HCT116 (cell line): ENCODE measurements at regions not wholly inside any gene's neighbourhood (a gene's known extent, or its start where the extent isn't known, plus 50 kb on each side); places are given as distances from the start of the nearest gene placed in this dataset.

Experiments used
- ATAC-seq: fragments of 200-7000 bp; cut with Tn5 transposase; 2 replicates; pipeline ENCODE4 v1.9.1; 2020; ENCODE audit warnings: mild to moderate bottlenecking, moderate library complexity
- BruUV-seq: library from RNA; stranded (reverse); fragments of 400-500 nt; replicated peaks from 2 replicates; lab custom pipeline; 2021; lab: Mats Ljungman, UMichigan
- CTCF ChIA-PET: fragments of 300-600 bp; sonication (Branson Sonifier 250); formaldehyde crosslinking; loops from one replicate; lab custom pipeline; 2021; ENCODE audit warnings: antibody characterized with exemption; lab: Charles Lee
- POLR2A ChIA-PET: fragments of 300-600, 350-600 bp; sonication (Branson Sonifier 250); formaldehyde crosslinking; loops from one replicate; lab custom pipeline; 2021; ENCODE audit warnings: antibody characterized with exemption; lab: Charles Lee
- RAD21 ChIA-PET, 2 experiments: fragments of 300-600 bp; sonication (Branson Sonifier 250); formaldehyde crosslinking; loops; one replicate each; lab custom pipeline; 2023; ENCODE audit warnings: low total read pairs in 2 of 2; ENCODE audit not compliant: uncharacterized antibody in 2 of 2, unreplicated experiment in 2 of 2, low non-redundant PET in 1 of 2; lab: Charles Lee
- DNase-seq: peaks from one replicate; pipeline ENCODE4 v3.0.0-alpha.2; 2010; ENCODE audit warnings: low read depth, low spot score
- H2AFZ ChIP-seq: fragments of 200-600 bp; shearing (Covaris generic), sonication (generic); 2 replicates; pipeline ENCODE4 v1.6.1; 2017; ENCODE audit warnings: low read depth, mixed run types, mixed read lengths, antibody characterized with exemption, low read length; ENCODE audit not compliant: poor library complexity, severe bottlenecking
- H3K27ac ChIP-seq: 2 replicates; pipeline ENCODE4 v1.5.1; 2012; ENCODE audit warnings: low read depth, low read length
- H3K27me3 ChIP-seq: fragments of 200-600 bp; sonication (generic); 2 replicates; pipeline ENCODE4 v1.6.1; 2016; ENCODE audit warnings: mixed run types, low read length, mixed read lengths; ENCODE audit not compliant: insufficient read depth
- H3K36me3 ChIP-seq, 2 experiments: fragments of 200-500 bp in 1 of 2; fragments of 200-600 bp in 1 of 2; sonication (Bioruptor generic) in 1 of 2; sonication (generic) in 1 of 2; 2 replicates each; pipeline versions ENCODE4 v1.5.1 to v1.6.1; 2014 to 2016; ENCODE audit warnings: low read length in 2 of 2, inconsistent platforms in 1 of 2, mixed read lengths in 1 of 2, mixed run types in 1 of 2; ENCODE audit not compliant: insufficient read depth in 2 of 2, control insufficient read depth in 1 of 2
- H3K4me1 ChIP-seq, 2 experiments: fragments of 200-600 bp in 1 of 2; sonication (generic) in 1 of 2; 2 replicates each; pipeline versions ENCODE4 v1.5.1 to v1.6.1; 2012 to 2017; ENCODE audit warnings: low read length in 2 of 2, inconsistent platforms in 1 of 2, mild to moderate bottlenecking in 1 of 2, mixed read lengths in 1 of 2, mixed run types in 1 of 2, moderate library complexity in 1 of 2; ENCODE audit not compliant: insufficient read depth in 2 of 2, control insufficient read depth in 1 of 2
- H3K4me2 ChIP-seq: fragments of 200-600 bp; sonication (generic); 2 replicates; pipeline ENCODE4 v1.6.1; 2017; ENCODE audit warnings: mixed run types, low read length, mixed read lengths
- H3K4me3 ChIP-seq, 2 experiments: fragments of 200-600 bp in 1 of 2; sonication (generic) in 1 of 2; replicated peaks in 1 of 2; 2 replicates each; pipeline ENCODE4 v1.5.1; 2011 to 2016; ENCODE audit warnings: low read length in 2 of 2, control low read depth in 1 of 2, low read depth in 1 of 2, mild to moderate bottlenecking in 1 of 2, mixed read lengths in 1 of 2, mixed run types in 1 of 2
- H3K79me2 ChIP-seq: fragments of 200-600 bp; sonication (generic); 2 replicates; pipeline ENCODE4 v1.6.1; 2017; ENCODE audit warnings: mild to moderate bottlenecking, mixed run types, low read length, moderate library complexity, mixed read lengths; ENCODE audit not compliant: insufficient read depth
- H3K9ac ChIP-seq: fragments of 200-600 bp; sonication (generic); 2 replicates; pipeline ENCODE4 v1.6.1; 2016; ENCODE audit warnings: low read length, mixed read lengths
- H3K9me2 ChIP-seq: fragments of 200-600 bp; sonication (generic), shearing (Covaris generic); 2 replicates; pipeline ENCODE4 v1.6.1; 2017; ENCODE audit warnings: mixed run types, mild to moderate bottlenecking, moderate library complexity; ENCODE audit not compliant: insufficient read depth
- H3K9me3 ChIP-seq, 2 experiments: fragments of 200-500 bp in 1 of 2; fragments of 200-600 bp in 1 of 2; sonication (Bioruptor generic) in 1 of 2; sonication (generic) in 1 of 2; 2 replicates each; pipeline ENCODE4 v1.6.1; 2014 to 2017; ENCODE audit warnings: low read length in 2 of 2, mixed read lengths in 2 of 2, inconsistent platforms in 1 of 2, low read depth in 1 of 2, mild to moderate bottlenecking in 1 of 2, mixed run types in 1 of 2, moderate library complexity in 1 of 2; ENCODE audit not compliant: control insufficient read depth in 1 of 2, insufficient read depth in 1 of 2
- H4K20me1 ChIP-seq: fragments of 200-600 bp; sonication (generic), shearing (Covaris generic); 2 replicates; pipeline ENCODE4 v1.6.1; 2017; ENCODE audit warnings: mixed run types, mild to moderate bottlenecking, moderate library complexity; ENCODE audit not compliant: insufficient read depth
- CBX3 ChIP-seq: IDR thresholded peaks from 2 replicates; pipeline ENCODE4 v1.6.1; 2012; ENCODE audit warnings: low read depth
- EGR1 ChIP-seq: IDR thresholded peaks from 2 replicates; pipeline ENCODE4 v1.6.1; 2012; ENCODE audit warnings: low read depth
- ELF1 ChIP-seq: IDR thresholded peaks from 2 replicates; pipeline ENCODE4 v1.6.1; 2012; ENCODE audit warnings: low read depth, borderline replicate concordance
- FOSL1 ChIP-seq: IDR thresholded peaks from 2 replicates; pipeline ENCODE4 v1.6.1; 2012; ENCODE audit warnings: low read depth
- POLR2AphosphoS5 ChIP-seq: IDR thresholded peaks from 2 replicates; pipeline ENCODE4 v1.6.1; 2011; ENCODE audit warnings: mild to moderate bottlenecking, low read depth, low read length, moderate library complexity
- SP1 ChIP-seq: IDR thresholded peaks from 2 replicates; pipeline ENCODE4 v1.6.1; 2012; ENCODE audit warnings: low read depth
- SRF ChIP-seq: IDR thresholded peaks from 2 replicates; pipeline ENCODE4 v1.6.1; 2012; ENCODE audit warnings: low read depth
- TCF7L2 ChIP-seq: IDR thresholded peaks from 2 replicates; pipeline ENCODE4 v1.7.0; 2011; ENCODE audit warnings: borderline replicate concordance, inconsistent platforms; ENCODE audit not compliant: insufficient read depth, insufficient read length; ENCODE audit errors: extremely low read depth
- ZFX ChIP-seq: fragments of 450-650 bp; IDR thresholded peaks from 2 replicates; pipeline ENCODE4 v1.6.1; 2017
- intact Hi-C: fragments of 100-400 bp; cut with micrococcal nuclease; formaldehyde crosslinking; loops from 2 replicates; pipeline ENCODE4 v1.10.0; 2022
- TF ChIP-seq, protein P1 (sequence below): IDR thresholded peaks from 2 replicates; pipeline ENCODE4 v1.6.1; 2012
- TF ChIP-seq, protein P2 (sequence below): IDR thresholded peaks from 2 replicates; pipeline ENCODE4 v1.6.1; 2012
- TF ChIP-seq, protein P3 (sequence below): IDR thresholded peaks from 2 replicates; pipeline ENCODE4 v1.6.1; 2012; ENCODE audit warnings: low read depth
- TF ChIP-seq, protein P4 (sequence below): IDR thresholded peaks from 2 replicates; pipeline ENCODE4 v1.6.1; 2011; ENCODE audit warnings: mild to moderate bottlenecking, low read length, moderate library complexity; ENCODE audit not compliant: insufficient replicate concordance; ENCODE audit errors: extremely low read depth

DNA sequence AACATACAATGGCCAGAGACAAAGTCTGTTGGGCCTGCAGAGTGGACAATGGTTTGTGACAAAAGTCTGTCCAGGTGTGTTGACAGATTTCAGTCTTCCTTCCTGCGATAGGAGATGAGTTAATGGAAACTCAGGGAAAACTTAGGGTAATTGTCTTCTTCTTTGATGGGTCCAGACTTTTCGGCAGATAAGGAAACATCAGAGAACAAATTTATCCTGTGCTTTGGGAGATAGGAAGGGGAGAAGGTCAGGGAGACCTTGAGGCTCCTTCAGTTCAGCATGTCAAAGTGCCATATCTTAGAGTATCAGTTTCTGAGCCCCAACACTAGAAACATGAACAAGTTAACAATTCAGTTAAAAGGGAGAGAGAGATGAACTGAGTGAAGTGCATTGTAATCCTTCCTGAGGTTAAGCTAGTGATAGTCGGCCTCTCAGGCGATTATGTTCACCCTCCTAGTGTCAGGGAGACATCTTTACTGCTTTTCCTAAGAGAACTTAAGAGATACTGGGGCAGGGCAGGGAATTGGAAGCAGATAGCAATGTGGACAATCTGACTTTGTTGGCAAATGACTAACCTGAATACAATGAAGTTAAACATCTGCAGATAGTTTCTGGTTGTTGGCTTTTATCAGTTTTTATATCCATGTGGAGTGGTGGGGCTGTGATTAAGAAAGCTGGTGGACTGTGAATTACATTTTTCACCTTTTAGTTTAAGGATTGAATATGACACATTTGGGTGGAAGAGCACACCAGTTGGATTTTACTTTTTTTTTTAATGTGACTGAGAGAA, 248.8 kb upstream of the FN1 start:
- no peak overlapping the region for H3K9ac ChIP-seq
- no peaks in the 10 kb centered on the region for H3K79me2 ChIP-seq
- POLR2A ChIA-PET: no interaction called here
- CTCF ChIA-PET: no interaction called here
- H3K4me2 ChIP-seq: no peak overlapping the region
- DNase-seq (no peak), ATAC-seq (no peak)
- RAD21 ChIA-PET: no interaction called here
- H3K27me3 ChIP-seq: no peaks in the 10 kb centered on the region
- no peak overlapping the region for H3K4me3 ChIP-seq
- TF ChIP-seq FOSL1 (no peak), POLR2AphosphoS5 (no peak), SRF (no peak), SP1 (no peak), CBX3 (no peak), EGR1 (no peak), ELF1 (no peak), ZFX (no peak), TCF7L2 (no peak)
- TF ChIP-seq, protein P1, sequence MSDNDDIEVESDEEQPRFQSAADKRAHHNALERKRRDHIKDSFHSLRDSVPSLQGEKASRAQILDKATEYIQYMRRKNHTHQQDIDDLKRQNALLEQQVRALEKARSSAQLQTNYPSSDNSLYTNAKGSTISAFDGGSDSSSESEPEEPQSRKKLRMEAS: no peak
- TF ChIP-seq, protein P2, sequence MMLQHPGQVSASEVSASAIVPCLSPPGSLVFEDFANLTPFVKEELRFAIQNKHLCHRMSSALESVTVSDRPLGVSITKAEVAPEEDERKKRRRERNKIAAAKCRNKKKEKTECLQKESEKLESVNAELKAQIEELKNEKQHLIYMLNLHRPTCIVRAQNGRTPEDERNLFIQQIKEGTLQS: no peak
- H3K9me2 ChIP-seq: no peaks in the 10 kb centered on the region
- H2AFZ ChIP-seq: no peak overlapping the region
- no peak overlapping the region for H3K27ac ChIP-seq
- no TSS peak for BruUV-seq
- H3K9me3 ChIP-seq: no peaks in the 10 kb centered on the region
- no peaks in the 10 kb centered on the region for H3K36me3 ChIP-seq
- no peaks in the 10 kb centered on the region for H4K20me1 ChIP-seq
- no peaks in the 10 kb centered on the region for H3K4me1 ChIP-seq
- intact Hi-C loops: no loop called here

DNA sequence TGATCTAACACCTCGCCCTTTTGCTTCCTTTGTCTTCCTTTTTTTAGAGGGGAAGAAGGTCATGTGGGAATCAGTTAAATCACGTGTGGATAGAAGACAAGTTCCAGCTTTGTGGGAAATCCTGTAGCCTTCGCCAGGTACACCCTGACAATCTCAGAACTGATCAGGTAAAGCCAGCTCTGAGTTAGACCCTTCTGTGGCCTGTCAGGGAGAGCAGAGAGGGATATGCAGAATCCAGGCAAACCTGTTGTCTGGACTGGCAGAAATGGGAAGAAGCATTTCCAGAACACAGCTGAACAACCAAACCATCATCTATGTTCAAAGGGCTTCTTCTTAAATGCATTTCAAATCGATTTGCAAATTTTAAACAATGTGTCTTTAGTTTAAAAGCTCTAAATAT, 247.4 kb upstream of the FN1 start:
- DNase-seq (no peak), ATAC-seq (no peak)
- no peaks in the 10 kb centered on the region for H3K9me2 ChIP-seq
- ChIA-PET POLR2A (no interaction called here), RAD21 (no interaction called here), CTCF (no interaction called here)
- no peaks in the 10 kb centered on the region for H3K4me1 ChIP-seq
- no peak overlapping the region for H3K9ac ChIP-seq
- H3K36me3 ChIP-seq: no peaks in the 10 kb centered on the region
- H3K9me3 ChIP-seq: no peaks in the 10 kb centered on the region
- no peaks in the 10 kb centered on the region for H4K20me1 ChIP-seq
- H3K4me3 ChIP-seq: no peak overlapping the region
- H3K79me2 ChIP-seq: no peaks in the 10 kb centered on the region
- H3K27me3 ChIP-seq: no peaks in the 10 kb centered on the region
- no TSS peak for BruUV-seq
- H3K27ac ChIP-seq: no peak overlapping the region
- H3K4me2 ChIP-seq: no peak overlapping the region
- H2AFZ ChIP-seq: no peak overlapping the region
- intact Hi-C loops: no loop called here
- TF ChIP-seq SP1 (no peak), EGR1 (no peak)
- TF ChIP-seq, protein P3, sequence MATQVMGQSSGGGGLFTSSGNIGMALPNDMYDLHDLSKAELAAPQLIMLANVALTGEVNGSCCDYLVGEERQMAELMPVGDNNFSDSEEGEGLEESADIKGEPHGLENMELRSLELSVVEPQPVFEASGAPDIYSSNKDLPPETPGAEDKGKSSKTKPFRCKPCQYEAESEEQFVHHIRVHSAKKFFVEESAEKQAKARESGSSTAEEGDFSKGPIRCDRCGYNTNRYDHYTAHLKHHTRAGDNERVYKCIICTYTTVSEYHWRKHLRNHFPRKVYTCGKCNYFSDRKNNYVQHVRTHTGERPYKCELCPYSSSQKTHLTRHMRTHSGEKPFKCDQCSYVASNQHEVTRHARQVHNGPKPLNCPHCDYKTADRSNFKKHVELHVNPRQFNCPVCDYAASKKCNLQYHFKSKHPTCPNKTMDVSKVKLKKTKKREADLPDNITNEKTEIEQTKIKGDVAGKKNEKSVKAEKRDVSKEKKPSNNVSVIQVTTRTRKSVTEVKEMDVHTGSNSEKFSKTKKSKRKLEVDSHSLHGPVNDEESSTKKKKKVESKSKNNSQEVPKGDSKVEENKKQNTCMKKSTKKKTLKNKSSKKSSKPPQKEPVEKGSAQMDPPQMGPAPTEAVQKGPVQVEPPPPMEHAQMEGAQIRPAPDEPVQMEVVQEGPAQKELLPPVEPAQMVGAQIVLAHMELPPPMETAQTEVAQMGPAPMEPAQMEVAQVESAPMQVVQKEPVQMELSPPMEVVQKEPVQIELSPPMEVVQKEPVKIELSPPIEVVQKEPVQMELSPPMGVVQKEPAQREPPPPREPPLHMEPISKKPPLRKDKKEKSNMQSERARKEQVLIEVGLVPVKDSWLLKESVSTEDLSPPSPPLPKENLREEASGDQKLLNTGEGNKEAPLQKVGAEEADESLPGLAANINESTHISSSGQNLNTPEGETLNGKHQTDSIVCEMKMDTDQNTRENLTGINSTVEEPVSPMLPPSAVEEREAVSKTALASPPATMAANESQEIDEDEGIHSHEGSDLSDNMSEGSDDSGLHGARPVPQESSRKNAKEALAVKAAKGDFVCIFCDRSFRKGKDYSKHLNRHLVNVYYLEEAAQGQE: no peak
- TF ChIP-seq, protein P4, sequence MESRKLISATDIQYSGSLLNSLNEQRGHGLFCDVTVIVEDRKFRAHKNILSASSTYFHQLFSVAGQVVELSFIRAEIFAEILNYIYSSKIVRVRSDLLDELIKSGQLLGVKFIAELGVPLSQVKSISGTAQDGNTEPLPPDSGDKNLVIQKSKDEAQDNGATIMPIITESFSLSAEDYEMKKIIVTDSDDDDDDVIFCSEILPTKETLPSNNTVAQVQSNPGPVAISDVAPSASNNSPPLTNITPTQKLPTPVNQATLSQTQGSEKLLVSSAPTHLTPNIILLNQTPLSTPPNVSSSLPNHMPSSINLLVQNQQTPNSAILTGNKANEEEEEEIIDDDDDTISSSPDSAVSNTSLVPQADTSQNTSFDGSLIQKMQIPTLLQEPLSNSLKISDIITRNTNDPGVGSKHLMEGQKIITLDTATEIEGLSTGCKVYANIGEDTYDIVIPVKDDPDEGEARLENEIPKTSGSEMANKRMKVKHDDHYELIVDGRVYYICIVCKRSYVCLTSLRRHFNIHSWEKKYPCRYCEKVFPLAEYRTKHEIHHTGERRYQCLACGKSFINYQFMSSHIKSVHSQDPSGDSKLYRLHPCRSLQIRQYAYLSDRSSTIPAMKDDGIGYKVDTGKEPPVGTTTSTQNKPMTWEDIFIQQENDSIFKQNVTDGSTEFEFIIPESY: no peak
